H9 (cell line): ENCODE measurements at regions not wholly inside any gene's neighbourhood (a gene's known extent, or its start where the extent isn't known, plus 50 kb on each side); places are given as distances from the start of the nearest gene placed in this dataset.

Experiments
- DNase-seq: peaks from one replicate; pipeline ENCODE4 v3.0.0-alpha.2; 2017
- H2AFZ ChIP-seq: one replicate; pipeline ENCODE4 v1.6.1; 2013; ENCODE audit warnings: mild to moderate bottlenecking, low read length, control low read depth, moderate library complexity
- H2AK5ac ChIP-seq: 2 replicates; pipeline ENCODE4 v1.6.1; 2013; ENCODE audit warnings: low read length, control low read depth, mixed read lengths; ENCODE audit not compliant: insufficient read length
- H2BK120ac ChIP-seq: one replicate; pipeline ENCODE4 v1.6.1; 2013; ENCODE audit warnings: low read depth, mild to moderate bottlenecking, low read length, control low read depth, inconsistent platforms; ENCODE audit not compliant: poor library complexity, severe bottlenecking
- H2BK12ac ChIP-seq: 2 replicates; pipeline ENCODE4 v1.6.1; 2013; ENCODE audit warnings: low read length, control low read depth, mixed read lengths, low read depth; ENCODE audit not compliant: insufficient read length
- H2BK15ac ChIP-seq: 2 replicates; pipeline ENCODE4 v1.6.1; 2013; ENCODE audit warnings: low read depth, low read length, control low read depth
- H2BK20ac ChIP-seq: one replicate; pipeline ENCODE4 v1.6.1; 2013; ENCODE audit warnings: low read depth, mild to moderate bottlenecking, low read length, control low read depth, inconsistent platforms; ENCODE audit not compliant: poor library complexity, severe bottlenecking
- H2BK5ac ChIP-seq: 2 replicates; pipeline ENCODE4 v1.6.1; 2013; ENCODE audit warnings: low read length, control low read depth, mixed read lengths; ENCODE audit not compliant: insufficient read length
- H3K14ac ChIP-seq: 2 replicates; pipeline ENCODE4 v1.6.1; 2013; ENCODE audit warnings: low read length, control low read depth; ENCODE audit not compliant: insufficient read depth
- H3K18ac ChIP-seq: 2 replicates; pipeline ENCODE4 v1.6.1; 2013; ENCODE audit warnings: low read depth, mild to moderate bottlenecking, mixed read lengths, low read length, control low read depth; ENCODE audit not compliant: insufficient read length
- H3K23ac ChIP-seq: 2 replicates; pipeline ENCODE4 v1.6.1; 2013; ENCODE audit warnings: low read length, control low read depth, mixed read lengths, low read depth; ENCODE audit not compliant: insufficient read length
- H3K23me2 ChIP-seq: 2 replicates; pipeline ENCODE4 v1.6.1; 2013; ENCODE audit warnings: low read depth, mild to moderate bottlenecking, mixed read lengths, low read length, control low read depth; ENCODE audit not compliant: insufficient read length, poor library complexity, severe bottlenecking
- H3K27ac ChIP-seq: 2 replicates; pipeline ENCODE4 v1.5.1; 2013; ENCODE audit warnings: low read length, control low read depth, mixed read lengths, low read depth; ENCODE audit not compliant: insufficient read length
- H3K27me3 ChIP-seq: 2 replicates; pipeline ENCODE4 v1.6.1; 2013; ENCODE audit warnings: low read length, control low read depth, inconsistent platforms; ENCODE audit not compliant: insufficient read depth
- H3K4ac ChIP-seq: 2 replicates; pipeline ENCODE4 v1.6.1; 2013; ENCODE audit warnings: low read depth, mild to moderate bottlenecking, control low read depth, inconsistent platforms, low read length, moderate library complexity
- H3K4me1 ChIP-seq: 2 replicates; pipeline ENCODE4 v1.6.1; 2013; ENCODE audit warnings: low read length, control low read depth, inconsistent platforms; ENCODE audit not compliant: insufficient read depth
- H3K4me2 ChIP-seq: 2 replicates; pipeline ENCODE4 v1.6.1; 2013; ENCODE audit warnings: low read length, control low read depth, mixed read lengths; ENCODE audit not compliant: insufficient read length, insufficient read depth
- H3K56ac ChIP-seq: 2 replicates; pipeline ENCODE4 v1.6.1; 2013; ENCODE audit warnings: low read depth, mild to moderate bottlenecking, mixed read lengths, low read length, control low read depth; ENCODE audit not compliant: insufficient read length
- H3K79me1 ChIP-seq: 2 replicates; pipeline ENCODE4 v1.6.1; 2013; ENCODE audit warnings: low read depth, mild to moderate bottlenecking, moderate library complexity, low read length, control low read depth, inconsistent platforms; ENCODE audit not compliant: insufficient read depth, poor library complexity, severe bottlenecking
- H3K79me2 ChIP-seq: 2 replicates; pipeline ENCODE4 v1.6.1; 2013; ENCODE audit warnings: low read length, control low read depth, inconsistent platforms; ENCODE audit not compliant: insufficient read depth
- H3K9ac ChIP-seq: 2 replicates; pipeline ENCODE4 v1.6.1; 2013; ENCODE audit warnings: low read length, control low read depth, mixed read lengths; ENCODE audit not compliant: insufficient read length; ENCODE audit errors: extremely low read depth
- H3K9me3 ChIP-seq: one replicate; pipeline ENCODE4 v1.6.1; 2013; ENCODE audit warnings: low read depth, low read length, inconsistent platforms; ENCODE audit not compliant: control insufficient read depth
- H3T11ph ChIP-seq: one replicate; pipeline ENCODE4 v1.6.1; 2013; ENCODE audit warnings: mild to moderate bottlenecking, low read length, control low read depth, inconsistent platforms
- H4K20me1 ChIP-seq: one replicate; pipeline ENCODE4 v1.6.1; 2013; ENCODE audit not compliant: control insufficient read depth, insufficient read length, insufficient read depth
- H4K5ac ChIP-seq: 2 replicates; pipeline ENCODE4 v1.6.1; 2013; ENCODE audit warnings: low read depth, mild to moderate bottlenecking, mixed read lengths, low read length, control low read depth; ENCODE audit not compliant: insufficient read length
- H4K8ac ChIP-seq: replicated peaks from 2 replicates; pipeline ENCODE4 v1.6.1; 2013; ENCODE audit warnings: low read length, control low read depth, mixed read lengths, low read depth; ENCODE audit not compliant: insufficient read length
- H4K91ac ChIP-seq: 2 replicates; pipeline ENCODE4 v1.6.1; 2013; ENCODE audit warnings: low read depth, mild to moderate bottlenecking, moderate library complexity, mixed read lengths, low read length, control low read depth; ENCODE audit not compliant: insufficient read length
- H3K27ac Mint-ChIP-seq, 3 experiments: 2 replicates in 2 of 3; 3 replicates in 1 of 3; pipeline ENCODE4 v1.8.0; 2020 to 2021; ENCODE audit warnings: mixed read lengths in 3 of 3, mild to moderate bottlenecking in 1 of 3, moderate library complexity in 1 of 3
- H3K27me3 Mint-ChIP-seq: 2 replicates; pipeline ENCODE4 v1.8.0; 2021; ENCODE audit warnings: low read depth, mild to moderate bottlenecking, moderate library complexity, mixed read lengths
- H3K36me3 Mint-ChIP-seq, 3 experiments: 2 replicates in 2 of 3; 3 replicates in 1 of 3; pipeline ENCODE4 v1.8.0; 2020 to 2021; ENCODE audit warnings: low read depth in 3 of 3, mixed read lengths in 3 of 3; ENCODE audit not compliant: insufficient read depth in 1 of 3
- H3K4me1 Mint-ChIP-seq, 2 experiments: 2 replicates each; pipeline ENCODE4 v1.8.0; 2020; ENCODE audit warnings: mixed read lengths in 2 of 2
- H3K4me3 Mint-ChIP-seq, 2 experiments: 2 replicates in 1 of 2; 3 replicates in 1 of 2; pipeline ENCODE4 v1.8.0; 2020 to 2021; ENCODE audit warnings: mild to moderate bottlenecking in 2 of 2, mixed read lengths in 2 of 2, moderate library complexity in 1 of 2
- H3K9me3 Mint-ChIP-seq, 2 experiments: 2 replicates in 1 of 2; 3 replicates in 1 of 2; pipeline ENCODE4 v1.8.0; 2020; ENCODE audit warnings: mild to moderate bottlenecking in 2 of 2, mixed read lengths in 2 of 2, moderate library complexity in 1 of 2
- CTCF ChIP-seq: fragments of 200-600 bp; sonication (generic); conservative IDR thresholded peaks from 3 replicates; pipeline ENCODE4 v1.8.0; 2021; ENCODE audit warnings: antibody characterized with exemption, mild to moderate bottlenecking
- WGBS: extraction: QIAGEN DNeasy Blood & Tissue Kit; methylation state at CpG from one replicate; pipeline ENCODE4 v1.1.7; 2013; ENCODE audit warnings: missing lambda C conversion rate, low lambda C conversion rate, mixed read lengths; ENCODE audit not compliant: insufficient read length; ENCODE audit errors: extremely low coverage; 5-methylcytosine and 5-hydroxymethylcytosine counted together

- Histone ChIP-seq H2BK120ac (no peak overlapping the region), H3K9me3 (no peaks in the 10 kb centered on the region), H4K91ac (no peak overlapping the region), H2BK5ac (no peak overlapping the region), H3K79me2 (no peaks in the 10 kb centered on the region), H3K23me2 (no peaks in the 10 kb centered on the region), H2AK5ac (no peak overlapping the region), H3K14ac (no peak overlapping the region), H3K4me2 (no peak overlapping the region), H3K9ac (no peak overlapping the region), H3K4me1 (no peaks in the 10 kb centered on the region; the same call in 1 of the 2 replicates), H4K8ac (no peak overlapping the region), H2BK15ac (no peak overlapping the region), H3T11ph (no peak overlapping the region), H3K79me1 (no peaks in the 10 kb centered on the region), H3K27me3 (no peaks in the 10 kb centered on the region), H2BK12ac (no peak overlapping the region), H3K27ac (no peak overlapping the region), H4K5ac (no peak overlapping the region), H2AFZ (no peak overlapping the region), H3K18ac (no peak overlapping the region), H4K20me1 (no peaks in the 10 kb centered on the region), H3K4ac (no peak overlapping the region), H2BK20ac (no peak overlapping the region), H3K56ac (no peak overlapping the region), H3K23ac (no peak overlapping the region)
- DNase-seq: no peak
- TF ChIP-seq CTCF: no peak
- Mint-ChIP-seq H3K9me3 (no peaks in the 10 kb centered on the region), H3K4me3 (no peak overlapping the region), H3K4me1 (peaks cover 15 to 19% of the 10 kb centered on the region in 2 experiments), H3K27ac (no peak overlapping the region; a peak in 1 of 7 replicates), H3K36me3 (no peaks in the 10 kb centered on the region), H3K27me3 (no peaks in the 10 kb centered on the region)
- no CpG with 5 or more reads among the region's 3 CpGs for WGBS
Observed at GRCh38 chr12:76255281-76255680, 92.9 kb downstream of the BBS10 start.
